ENCODE measurements at regions not wholly inside any gene's neighbourhood (a gene's known extent, or its start where the extent isn't known, plus 50 kb on each side); places are given as distances from the start of the nearest gene placed in this dataset.

GRCh38 chr10:130763071-130763470 lies 548.5 kb downstream of the TCERG1L start:
- TF ChIP-seq CTCF (IDR thresholded peaks at IDR 0.05) (no peak), POLR2A (IDR thresholded peaks at IDR 0.05) (no peak)

Data from right lobe of liver (tissue), 4 donors.